HEK293T (cell line): ENCODE measurements at regions not wholly inside any gene's neighbourhood (a gene's known extent, or its start where the extent isn't known, plus 50 kb on each side); places are given as distances from the start of the nearest gene placed in this dataset.

Source experiments
- ARNT ChIP-seq: fragments of 450-650 bp; IDR thresholded peaks from 2 replicates; pipeline ENCODE4 v1.6.1; 2017; ENCODE audit warnings: mild to moderate bottlenecking
- BHLHE40 ChIP-seq: fragments of 450-650 bp; IDR thresholded peaks from 2 replicates; pipeline ENCODE4 v1.6.1; 2016; ENCODE audit warnings: mild to moderate bottlenecking, moderate library complexity, borderline replicate concordance
- CTBP1 ChIP-seq: fragments of 450-650 bp; IDR thresholded peaks from 2 replicates; pipeline ENCODE4 v1.6.1; 2016; ENCODE audit warnings: borderline replicate concordance
- FOXA1 ChIP-seq: fragments of 450-650 bp; IDR thresholded peaks from 2 replicates; pipeline ENCODE4 v1.6.1; 2016; ENCODE audit warnings: mild to moderate bottlenecking
- FOXK2 ChIP-seq: fragments of 450-650 bp; IDR thresholded peaks from 2 replicates; pipeline ENCODE4 v1.6.1; 2016; ENCODE audit warnings: mild to moderate bottlenecking
- FOXM1 ChIP-seq: fragments of 450-650 bp; IDR thresholded peaks from 2 replicates; pipeline ENCODE4 v1.6.1; 2017; ENCODE audit warnings: mild to moderate bottlenecking, borderline replicate concordance
- L3MBTL2 ChIP-seq: fragments of 450-650 bp; conservative IDR thresholded peaks from 2 replicates; pipeline ENCODE4 v1.6.1; 2016; ENCODE audit warnings: mild to moderate bottlenecking
- SP1 ChIP-seq: fragments of 450-650 bp; IDR thresholded peaks from 2 replicates; pipeline ENCODE4 v1.6.1; 2017
- SUZ12 ChIP-seq: fragments of 450-650 bp; IDR thresholded peaks from 2 replicates; pipeline ENCODE4 v1.6.1; 2016; ENCODE audit warnings: mild to moderate bottlenecking
- TARDBP ChIP-seq: fragments of 450-650 bp; IDR thresholded peaks from 2 replicates; pipeline ENCODE4 v1.6.1; 2016
- ZNF384 ChIP-seq: fragments of 450-650 bp; IDR thresholded peaks from 2 replicates; pipeline ENCODE4 v1.6.1; 2016

GRCh38 chr2:128821010-128821409 is 502.3 kb upstream of the HS6ST1 start:
- no peak for TF ChIP-seq CTBP1
- TF ChIP-seq FOXK2 = no peak
- no peak for TF ChIP-seq SP1
- no peak for TF ChIP-seq FOXM1
- TF ChIP-seq BHLHE40 = no peak
- TF ChIP-seq TARDBP = no peak
- no peak for TF ChIP-seq ZNF384
- TF ChIP-seq ARNT = no peak
- no peak for TF ChIP-seq SUZ12
- no peak for TF ChIP-seq L3MBTL2
- no peak for TF ChIP-seq FOXA1
